Left colon (tissue), 2 donors: ENCODE measurements at regions not wholly inside any gene's neighbourhood (a gene's known extent, or its start where the extent isn't known, plus 50 kb on each side); places are given as distances from the start of the nearest gene placed in this dataset.

Experiments used
- ATAC-seq: fragments of 200-7000 bp; cut with Tn5 transposase; one replicate; pipeline ENCODE4 v1.9.1; 2020; ENCODE audit warnings: mild to moderate bottlenecking, moderate library complexity
- DNase-seq, 2 donors: peaks; one replicate each; pipeline ENCODE4 v3.0.0-alpha.2; 2020
- intact Hi-C, 2 donors: fragments of 100-400 bp; cut with DNase I in 1 of 2; cut with micrococcal nuclease in 1 of 2; formaldehyde crosslinking; loops; one replicate each; pipeline versions ENCODE4 v1.11.2 to v1.14.0; 2022; cut with DNase I, micrococcal nuclease
- donor health status: DM: no; HTN: no; CAD: no.
- donor health status: DM: yes; HTN: yes; CAD: no.

DNA sequence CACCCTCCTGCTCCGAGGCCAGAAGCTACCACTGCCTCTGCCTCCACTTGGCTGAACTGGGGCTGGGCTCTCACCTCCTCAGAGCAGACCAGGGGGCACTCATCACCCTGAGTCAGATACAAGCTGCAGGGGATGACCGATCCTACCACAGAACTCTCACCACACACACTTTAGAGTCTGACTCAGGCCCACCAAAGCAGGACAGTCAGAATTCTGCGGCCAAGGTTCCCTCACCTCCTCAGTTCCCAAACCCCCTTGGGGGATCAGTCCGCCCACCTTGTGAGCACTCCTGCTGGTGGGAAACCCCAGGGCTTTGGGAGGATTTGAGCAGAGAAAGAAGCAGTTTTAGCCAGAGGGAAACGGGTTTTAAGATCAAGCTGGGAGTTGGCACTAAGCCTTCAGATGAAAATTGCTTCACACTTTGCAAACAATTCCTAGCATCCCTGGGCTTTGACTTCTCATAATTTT, 587.8 kb upstream of the JAG1 start:
- ATAC-seq (no peak), DNase-seq (no peak)
- intact Hi-C loops: no loop called here

- ATAC-seq (peak; percentile 30), DNase-seq (peak in 1 of 2 donors; percentile 7)
- intact Hi-C loops: no loop called here
Observed at GRCh38 chr20:11266571-11266970, 592.8 kb upstream of the JAG1 start.

GRCh38 chr20:11267131-11267761, 593.4 kb upstream of the JAG1 start:
- ATAC-seq (peak; percentile 51), DNase-seq (peak in 1 of 2 donors; percentile 5)
- intact Hi-C loops: no loop called here

DNA sequence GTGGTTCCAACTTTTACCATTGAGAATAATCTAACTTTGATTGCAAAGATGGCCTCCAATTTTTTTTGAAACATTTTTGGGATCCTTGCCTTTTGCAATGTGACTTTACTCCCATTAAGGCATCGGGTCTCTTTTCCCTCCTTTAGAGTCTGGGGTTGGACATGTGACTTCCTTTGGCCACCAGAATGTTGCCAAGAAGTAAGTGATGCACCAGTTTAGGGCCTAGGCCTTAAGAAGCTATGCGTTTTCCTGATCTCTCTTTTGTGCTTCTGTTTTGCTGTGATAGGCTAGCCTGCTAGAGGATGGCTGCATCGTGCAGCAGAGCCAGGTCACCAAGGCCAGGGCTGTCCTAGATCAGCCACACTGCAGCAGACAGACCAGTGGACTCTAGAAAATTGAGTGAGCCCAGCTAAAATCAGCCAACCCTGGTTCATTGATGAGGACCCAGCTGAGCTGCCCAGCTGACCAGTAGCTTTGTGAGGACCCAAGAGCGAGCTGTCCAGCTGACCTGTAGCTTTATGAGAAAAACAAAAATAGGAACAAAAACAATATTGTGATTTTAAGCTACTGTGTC, 594.0 kb upstream of the JAG1 start:
- intact Hi-C loops: no loop called here
- DNase-seq (no peak), ATAC-seq (no peak)

GRCh38 chr20:11270566-11270965, 596.8 kb upstream of the JAG1 start:
- intact Hi-C loops: loop anchor here in 1 of 2 donors (10.0 kb wide), 1 partner anchor 716 kb away; no protein-coding TSS in a partner anchor
- no peak for DNase-seq
- ATAC-seq: no peak

DNA sequence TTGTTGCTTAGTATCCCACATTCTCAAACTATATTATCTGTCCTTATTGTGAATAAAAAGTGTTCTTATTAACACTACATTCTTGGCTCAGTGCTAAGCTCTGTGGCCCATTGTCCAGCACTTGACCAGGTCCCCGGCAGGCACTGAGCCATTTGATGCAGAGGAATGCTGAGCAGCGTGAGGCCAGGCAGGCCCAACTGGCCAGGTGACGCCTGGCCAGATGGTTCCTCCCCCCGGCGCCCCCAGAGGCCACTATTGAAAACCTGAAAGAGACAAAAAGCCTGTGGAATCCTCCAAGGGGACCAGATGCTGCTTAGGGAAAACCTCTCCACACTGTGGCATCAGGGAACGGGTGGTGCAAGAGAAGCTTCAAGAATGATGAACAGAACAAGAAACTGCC, 597.5 kb upstream of the JAG1 start:
- intact Hi-C loops: loop anchor here in 1 of 2 donors (10.0 kb wide), 1 partner anchor 717 kb away; no protein-coding TSS in a partner anchor
- no peak for DNase-seq
- ATAC-seq: no peak

DNA sequence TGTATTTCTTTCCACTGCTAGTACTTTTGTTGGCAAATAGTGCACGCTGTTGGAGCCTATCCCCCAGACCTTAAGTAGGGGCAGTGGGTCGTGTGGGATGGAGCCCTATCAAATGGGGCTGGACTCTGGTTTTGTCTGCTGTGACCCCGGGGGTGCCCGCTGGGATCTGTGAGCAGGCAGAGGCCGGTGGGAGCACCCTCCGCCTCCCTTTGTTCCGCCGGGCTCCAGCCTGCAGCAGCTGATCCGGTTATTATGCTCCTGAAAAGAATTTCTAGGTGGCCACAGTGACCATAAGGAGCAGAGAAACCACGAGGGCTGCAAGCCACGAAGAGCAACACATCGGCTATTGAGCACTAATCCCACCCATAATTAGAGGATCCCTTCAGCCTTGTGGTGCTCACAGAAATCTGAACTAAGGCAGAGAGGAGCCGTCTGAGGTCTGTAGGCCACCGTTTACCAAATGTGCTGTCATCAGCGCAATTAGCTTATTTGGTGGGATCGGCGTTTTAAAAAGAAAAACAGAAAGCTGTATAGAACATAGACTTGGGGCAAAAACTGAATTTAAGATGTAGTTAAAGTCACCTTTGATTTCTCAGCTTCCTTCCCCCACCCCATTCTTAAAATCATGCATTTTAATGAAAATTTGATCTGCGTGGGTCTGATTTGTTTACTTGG, 598.3 kb upstream of the JAG1 start:
- DNase-seq (no peak), ATAC-seq (no peak)
- intact Hi-C loops: loop anchor here in 1 of 2 donors (10.0 kb wide), 1 partner anchor 717 kb away; no protein-coding TSS in a partner anchor

DNA sequence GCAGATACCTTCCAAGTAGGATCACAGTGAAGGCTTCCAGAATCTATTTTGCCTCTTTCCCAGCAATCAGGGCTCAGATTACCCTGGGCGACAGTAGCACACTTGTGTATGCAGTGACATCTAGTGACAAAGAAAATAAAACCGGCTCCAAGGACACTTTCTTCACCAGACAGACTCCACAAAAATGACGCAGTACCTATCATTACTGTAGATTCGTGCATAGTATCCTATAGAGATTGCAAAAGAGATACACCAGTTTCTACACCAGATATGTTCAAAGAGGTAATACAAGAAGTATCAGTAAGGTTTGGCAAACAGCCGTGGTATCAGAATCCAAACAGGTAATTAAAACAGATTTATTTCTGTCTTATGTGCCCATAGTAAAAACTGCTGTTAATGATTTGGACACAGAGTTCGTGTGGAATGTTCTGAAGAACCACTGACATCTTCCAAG, 600.4 kb upstream of the JAG1 start:
- ATAC-seq: peak; percentile 96
- peak in 1 of 2 donors; percentile 8 for DNase-seq
- intact Hi-C loops: loop anchor here in 1 of 2 donors (10.0 kb wide), 1 partner anchor 719 kb away; no protein-coding TSS in a partner anchor

DNA sequence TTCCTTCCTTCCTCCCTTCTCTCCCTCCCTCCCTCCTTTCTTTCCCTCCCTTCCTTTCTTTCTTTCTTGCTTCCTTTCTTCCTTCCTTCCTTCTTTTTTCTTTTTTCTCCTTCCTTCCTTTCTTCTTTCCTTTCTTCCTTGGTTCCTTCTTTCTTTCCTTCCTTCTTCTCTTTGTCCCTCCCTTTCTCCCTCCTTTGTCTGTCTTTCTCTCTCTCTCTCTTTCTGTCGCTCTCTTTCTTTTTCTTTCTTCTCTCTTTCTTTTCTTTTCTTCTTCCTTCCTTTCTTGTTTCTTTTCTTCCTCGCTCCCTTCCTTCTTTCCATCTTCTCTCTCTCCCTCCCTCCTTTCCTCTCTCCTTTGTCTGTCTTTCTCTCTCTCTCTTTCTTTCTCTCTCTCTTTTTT, 601.9 kb upstream of the JAG1 start:
- no peak for DNase-seq
- intact Hi-C loops: loop anchor here in 1 of 2 donors (10.0 kb wide), 1 partner anchor 721 kb away; no protein-coding TSS in a partner anchor
- no peak for ATAC-seq

DNA sequence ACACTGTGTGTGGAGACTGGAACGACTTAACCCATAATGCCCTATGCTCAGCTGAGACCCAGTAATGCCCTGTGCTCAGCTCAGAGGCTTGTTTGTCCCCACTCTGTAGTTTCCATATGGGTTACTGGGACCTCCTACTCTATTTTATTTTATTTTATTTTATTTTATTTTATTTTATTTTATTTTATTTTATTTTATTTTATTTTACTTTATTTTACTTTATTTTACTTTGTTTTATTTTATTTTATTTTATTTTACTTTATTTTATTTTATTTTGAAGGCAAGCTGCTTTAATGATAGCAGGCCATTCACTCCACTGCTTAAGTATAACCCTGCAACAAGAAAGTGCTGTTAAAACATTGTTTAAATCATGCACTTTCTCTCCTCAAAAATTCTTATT, 603.4 kb upstream of the JAG1 start:
- intact Hi-C loops: loop anchor here in 1 of 2 donors (10.0 kb wide), 1 partner anchor 722 kb away; no protein-coding TSS in a partner anchor
- ATAC-seq (no peak), DNase-seq (no peak)

DNA sequence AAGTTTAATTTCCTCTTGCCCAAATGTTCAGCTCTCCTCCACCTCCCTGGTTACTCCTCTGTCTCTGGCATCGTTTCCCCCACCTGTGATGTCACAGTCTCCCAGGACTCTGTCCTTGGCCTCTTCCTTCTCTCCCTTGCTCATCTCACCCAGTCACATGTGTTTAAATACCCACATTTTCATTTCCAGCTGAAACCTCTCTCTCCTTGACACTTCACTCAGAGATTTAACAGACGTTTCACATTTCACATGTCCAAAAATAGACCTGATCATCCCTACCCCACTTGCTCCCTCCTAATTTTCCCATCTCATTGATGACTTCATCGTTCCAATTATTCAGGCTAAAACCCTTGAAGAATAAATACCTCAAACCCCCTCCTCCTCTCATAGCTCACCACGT, 604.1 kb upstream of the JAG1 start:
- intact Hi-C loops: loop anchor here in 1 of 2 donors (10.0 kb wide), 1 partner anchor 723 kb away; no protein-coding TSS in a partner anchor
- DNase-seq: no peak
- ATAC-seq: no peak

DNA sequence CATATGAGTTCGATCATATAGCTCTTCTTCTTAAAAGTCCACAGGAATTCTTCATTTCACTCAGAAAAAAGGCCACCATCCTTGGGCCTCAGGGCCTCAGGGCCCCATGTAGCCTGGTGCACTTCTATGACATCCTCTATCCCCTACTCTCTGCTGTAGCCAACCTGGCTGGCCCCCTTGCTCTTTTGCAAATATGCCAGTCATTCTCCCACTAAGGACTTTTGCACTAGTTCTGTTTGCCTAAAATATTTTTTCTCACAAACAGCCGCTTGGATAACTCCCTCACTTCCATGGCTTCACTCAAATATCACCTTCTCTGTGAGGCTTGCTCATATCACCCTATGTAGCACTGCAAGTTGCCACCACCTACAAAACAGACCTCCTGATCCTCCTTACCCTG, 604.7 kb upstream of the JAG1 start:
- ATAC-seq (no peak), DNase-seq (no peak)
- intact Hi-C loops: loop anchor here in 1 of 2 donors (10.0 kb wide), 1 partner anchor 724 kb away; no protein-coding TSS in a partner anchor

DNA sequence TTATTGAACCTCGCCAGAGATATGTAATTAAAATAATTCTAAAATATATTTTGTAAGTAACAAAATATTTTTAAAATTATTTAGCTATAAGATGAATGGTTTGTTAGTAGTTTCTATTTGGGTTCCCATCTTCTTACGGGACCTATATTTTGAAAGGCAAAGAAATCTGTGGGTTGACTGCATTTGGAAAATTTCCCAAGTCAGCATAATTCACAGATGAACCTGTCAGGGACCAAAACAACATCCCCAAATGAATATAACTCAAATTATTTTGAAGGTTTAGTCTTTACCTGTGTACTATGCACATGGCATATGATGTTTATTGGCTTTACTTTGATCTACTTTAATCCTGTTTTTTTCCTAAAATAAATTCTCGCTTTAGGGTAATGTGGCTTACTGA, 607.4 kb upstream of the JAG1 start:
- intact Hi-C loops: no loop called here
- DNase-seq (no peak), ATAC-seq (no peak)

DNA sequence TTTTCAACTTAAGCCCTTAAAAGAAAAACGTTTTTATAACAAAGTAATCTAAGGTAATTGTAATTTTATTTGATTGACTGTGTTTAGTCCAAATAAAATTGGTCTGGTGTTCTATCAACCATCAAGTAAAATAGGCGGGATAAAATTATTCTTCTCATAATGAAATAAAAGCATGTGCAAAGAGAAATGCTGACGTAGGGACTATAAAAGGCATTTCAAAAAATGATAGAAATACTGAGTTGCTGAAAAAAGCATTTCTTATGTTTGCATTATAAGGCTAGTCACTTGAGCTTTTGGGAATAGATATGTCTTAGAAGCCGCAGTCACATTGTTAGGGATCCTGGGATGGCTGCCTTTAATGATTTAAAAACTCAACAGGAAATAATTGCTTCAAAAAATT, 608.0 kb upstream of the JAG1 start:
- intact Hi-C loops: no loop called here
- DNase-seq: no peak
- ATAC-seq: no peak

DNA sequence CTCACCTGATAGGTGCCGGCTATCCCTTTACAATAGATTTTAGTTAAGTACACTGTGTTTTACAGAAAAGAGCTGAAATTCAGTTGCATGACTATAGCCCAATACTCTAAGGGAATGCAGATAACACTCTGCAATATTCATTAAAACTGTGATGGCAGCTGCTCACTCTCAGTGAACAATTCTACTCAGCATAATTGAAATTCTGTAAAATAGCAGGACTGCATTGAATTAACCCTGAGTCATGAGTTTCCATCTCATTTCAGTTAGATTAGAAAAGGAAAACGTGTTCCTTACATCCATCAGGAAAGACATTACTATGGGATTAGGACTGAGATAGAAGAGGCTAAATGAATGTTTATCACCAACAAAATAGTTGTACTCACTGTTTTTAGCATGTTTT, 613.3 kb upstream of the JAG1 start:
- DNase-seq: no peak
- no peak for ATAC-seq
- intact Hi-C loops: no loop called here

DNA sequence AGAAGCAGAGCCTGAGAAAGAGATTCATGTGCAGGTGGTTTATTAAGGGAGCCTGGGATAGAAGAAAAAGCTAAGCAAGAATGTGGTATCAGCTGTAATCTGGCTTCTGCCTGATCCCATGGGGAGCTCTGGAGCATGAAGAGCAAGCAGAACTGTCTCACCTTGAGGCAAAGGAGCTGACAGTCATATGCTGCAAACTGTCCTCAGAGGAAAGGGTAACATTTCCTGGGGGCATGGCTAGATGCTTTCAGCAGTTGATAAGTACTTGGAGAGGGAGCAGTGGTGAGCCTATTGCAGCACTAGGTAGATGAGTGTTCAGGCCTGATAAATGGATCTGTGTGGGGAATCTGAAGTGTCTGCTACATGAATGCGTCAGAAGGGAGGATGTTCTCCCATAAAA, 621.5 kb upstream of the BTBD3 start:
- ATAC-seq (no peak), DNase-seq (no peak)
- intact Hi-C loops: no loop called here

GRCh38 chr20:11296951-11297350, 620.7 kb upstream of the BTBD3 start:
- intact Hi-C loops: no loop called here
- DNase-seq (no peak), ATAC-seq (no peak)

DNA sequence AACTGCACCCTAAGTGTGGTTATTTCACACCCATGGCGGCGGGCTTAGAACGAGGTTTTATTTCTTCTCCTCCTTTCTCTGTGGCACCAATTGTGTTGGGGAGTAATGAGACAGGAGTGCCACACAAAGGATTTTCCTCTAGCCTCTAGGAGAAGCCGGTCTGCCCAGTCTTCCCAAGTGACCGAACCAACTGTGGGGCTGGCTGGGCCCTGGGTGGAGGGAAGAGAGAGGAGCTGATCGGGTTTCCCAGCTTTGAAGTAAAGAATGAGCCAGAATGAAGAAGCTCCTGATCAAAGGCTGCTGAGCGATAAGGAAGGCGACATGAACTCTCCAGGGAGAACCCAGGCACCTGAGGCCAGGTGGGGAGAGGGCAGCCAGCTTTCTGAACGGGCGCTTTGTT, 616.0 kb upstream of the BTBD3 start:
- ATAC-seq (no peak), DNase-seq (no peak)
- intact Hi-C loops: no loop called here

GRCh38 chr20:11302436-11302835, 615.3 kb upstream of the BTBD3 start:
- intact Hi-C loops: no loop called here
- DNase-seq (no peak), ATAC-seq (no peak)

- ATAC-seq (no peak), DNase-seq (no peak)
- intact Hi-C loops: no loop called here
Observed at GRCh38 chr20:11304795-11305194, 612.9 kb upstream of the BTBD3 start.
